HEK293 (cell line): ENCODE measurements at regions not wholly inside any gene's neighbourhood (a gene's known extent, or its start where the extent isn't known, plus 50 kb on each side); places are given as distances from the start of the nearest gene placed in this dataset.

Source experiments
- CTCF ChIA-PET: fragments of 350-600 bp; formaldehyde crosslinking; extraction: SDS; loops from one replicate; lab custom pipeline; 2021; ENCODE audit warnings: antibody characterized with exemption; lab: Yijun Ruan, JAX
- POLR2A ChIA-PET: fragments of 300-600 bp; formaldehyde crosslinking; extraction: SDS; loops from one replicate; lab custom pipeline; 2020; ENCODE audit warnings: antibody characterized with exemption, inconsistent platforms; lab: Yijun Ruan, JAX
- H3K27ac ChIP-seq: fragments of 200-500 bp; sonication (Bioruptor generic); 2 replicates; pipeline ENCODE4 v1.5.1; 2014; ENCODE audit warnings: low read depth, low read length, control low read depth, inconsistent platforms; ENCODE audit errors: extremely low read depth
- H3K36me3 ChIP-seq, 2 experiments: fragments of 200-500 bp in 1 of 2; sonication (Bioruptor generic) in 1 of 2; 1 replicate in 1 of 2; 2 replicates in 1 of 2; pipeline ENCODE4 v1.5.1; 2014 to 2017; ENCODE audit warnings: inconsistent platforms in 2 of 2, low read length in 2 of 2; ENCODE audit not compliant: control insufficient read depth in 2 of 2, insufficient read depth in 1 of 2
- H3K4me1 ChIP-seq: fragments of 200-500 bp; sonication (Bioruptor generic); 2 replicates; pipeline ENCODE4 v1.5.1; 2014; ENCODE audit warnings: mild to moderate bottlenecking, low read length, inconsistent platforms; ENCODE audit not compliant: control insufficient read depth, insufficient read depth
- H3K4me3 ChIP-seq: 2 replicates; pipeline ENCODE4 v1.5.1; 2011; ENCODE audit warnings: low read depth, mild to moderate bottlenecking, control low read depth, low read length, moderate library complexity
- H3K9me3 ChIP-seq: fragments of 200-500 bp; sonication (Bioruptor generic); 2 replicates; pipeline ENCODE4 v1.5.1; 2014; ENCODE audit warnings: low read depth, low read length, inconsistent platforms; ENCODE audit not compliant: control insufficient read depth, insufficient read depth
- ZBTB20 ChIP-seq: fragments of 450-650 bp; formaldehyde crosslinking; IDR thresholded peaks from 2 replicates; pipeline ENCODE4 v1.5.1; 2016; ENCODE audit warnings: missing biosample characterization, missing genetic modification characterization
- ZNF266 ChIP-seq: fragments of 450-650 bp; formaldehyde crosslinking; IDR thresholded peaks from 2 replicates; pipeline ENCODE4 v1.5.1; 2016; ENCODE audit warnings: missing biosample characterization, missing genetic modification characterization, low read depth
- ZNF768 ChIP-seq: fragments of 450-650 bp; formaldehyde crosslinking; IDR thresholded peaks from 2 replicates; pipeline ENCODE4 v1.5.1; 2018; ENCODE audit warnings: missing biosample characterization, mild to moderate bottlenecking, missing genetic modification characterization
- ZNF830 ChIP-seq: fragments of 450-650 bp; IDR thresholded peaks from 2 replicates; pipeline ENCODE4 v1.5.0; 2018; ENCODE audit warnings: missing biosample characterization, missing genetic modification characterization, low read depth, mild to moderate bottlenecking, moderate library complexity
- TF ChIP-seq, protein P1 (sequence below): fragments of 450-650 bp; IDR thresholded peaks from 2 replicates; pipeline ENCODE4 v1.5.1; 2018; ENCODE audit warnings: missing biosample characterization, missing genetic modification characterization
- TF ChIP-seq, protein P2 (sequence below): fragments of 450-650 bp; formaldehyde crosslinking; IDR thresholded peaks from 2 replicates; pipeline ENCODE4 v1.5.1; 2016; ENCODE audit warnings: missing biosample characterization, missing genetic modification characterization, borderline replicate concordance

DNA sequence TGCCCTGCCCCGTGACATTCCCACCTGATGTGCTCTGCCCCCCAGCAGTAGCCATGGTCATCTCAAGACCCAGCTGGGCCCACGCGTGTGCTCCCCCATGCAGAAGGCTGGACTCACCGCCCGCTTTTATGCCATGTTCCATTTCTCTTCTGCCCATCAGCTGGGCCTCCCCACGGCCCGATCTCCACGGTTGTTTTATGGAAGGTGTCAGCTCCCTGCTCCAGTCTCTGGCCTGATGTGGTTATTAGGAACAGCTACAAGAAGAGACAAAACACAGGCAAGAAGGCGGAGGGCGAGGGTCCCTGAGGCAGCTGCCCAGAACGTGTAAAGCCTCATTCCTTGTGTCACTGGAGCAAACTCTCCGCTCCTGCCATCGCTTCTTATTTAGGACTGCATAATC, 50.2 kb upstream of the DISP3 start:
- POLR2A ChIA-PET, result no interaction called here

More for the DNA sequence above, 50.2 kb upstream of the DISP3 start:
- H3K4me1 ChIP-seq, result no peaks in the 10 kb centered on the region
- no peaks in the 10 kb centered on the region for H3K9me3 ChIP-seq
- H3K4me3 ChIP-seq, result no peak overlapping the region
- CTCF ChIA-PET, result interaction anchor here (1.2 kb wide), 1 partner anchor 390 kb away, joined by 4 read pairs; no protein-coding TSS in a partner anchor
- H3K27ac ChIP-seq, result no peak overlapping the region
- TF ChIP-seq, protein P1, sequence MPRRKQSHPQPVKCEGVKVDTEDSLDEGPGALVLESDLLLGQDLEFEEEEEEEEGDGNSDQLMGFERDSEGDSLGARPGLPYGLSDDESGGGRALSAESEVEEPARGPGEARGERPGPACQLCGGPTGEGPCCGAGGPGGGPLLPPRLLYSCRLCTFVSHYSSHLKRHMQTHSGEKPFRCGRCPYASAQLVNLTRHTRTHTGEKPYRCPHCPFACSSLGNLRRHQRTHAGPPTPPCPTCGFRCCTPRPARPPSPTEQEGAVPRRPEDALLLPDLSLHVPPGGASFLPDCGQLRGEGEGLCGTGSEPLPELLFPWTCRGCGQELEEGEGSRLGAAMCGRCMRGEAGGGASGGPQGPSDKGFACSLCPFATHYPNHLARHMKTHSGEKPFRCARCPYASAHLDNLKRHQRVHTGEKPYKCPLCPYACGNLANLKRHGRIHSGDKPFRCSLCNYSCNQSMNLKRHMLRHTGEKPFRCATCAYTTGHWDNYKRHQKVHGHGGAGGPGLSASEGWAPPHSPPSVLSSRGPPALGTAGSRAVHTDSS (tag by site-specific recombination), result no peak
- TF ChIP-seq ZNF266, result no peak
- no peak for TF ChIP-seq ZNF830 (tag by site-specific recombination)
- TF ChIP-seq ZBTB20 (tag by site-specific recombination), result no peak
- TF ChIP-seq ZNF768 (tag by site-specific recombination), result no peak
- TF ChIP-seq, protein P2, sequence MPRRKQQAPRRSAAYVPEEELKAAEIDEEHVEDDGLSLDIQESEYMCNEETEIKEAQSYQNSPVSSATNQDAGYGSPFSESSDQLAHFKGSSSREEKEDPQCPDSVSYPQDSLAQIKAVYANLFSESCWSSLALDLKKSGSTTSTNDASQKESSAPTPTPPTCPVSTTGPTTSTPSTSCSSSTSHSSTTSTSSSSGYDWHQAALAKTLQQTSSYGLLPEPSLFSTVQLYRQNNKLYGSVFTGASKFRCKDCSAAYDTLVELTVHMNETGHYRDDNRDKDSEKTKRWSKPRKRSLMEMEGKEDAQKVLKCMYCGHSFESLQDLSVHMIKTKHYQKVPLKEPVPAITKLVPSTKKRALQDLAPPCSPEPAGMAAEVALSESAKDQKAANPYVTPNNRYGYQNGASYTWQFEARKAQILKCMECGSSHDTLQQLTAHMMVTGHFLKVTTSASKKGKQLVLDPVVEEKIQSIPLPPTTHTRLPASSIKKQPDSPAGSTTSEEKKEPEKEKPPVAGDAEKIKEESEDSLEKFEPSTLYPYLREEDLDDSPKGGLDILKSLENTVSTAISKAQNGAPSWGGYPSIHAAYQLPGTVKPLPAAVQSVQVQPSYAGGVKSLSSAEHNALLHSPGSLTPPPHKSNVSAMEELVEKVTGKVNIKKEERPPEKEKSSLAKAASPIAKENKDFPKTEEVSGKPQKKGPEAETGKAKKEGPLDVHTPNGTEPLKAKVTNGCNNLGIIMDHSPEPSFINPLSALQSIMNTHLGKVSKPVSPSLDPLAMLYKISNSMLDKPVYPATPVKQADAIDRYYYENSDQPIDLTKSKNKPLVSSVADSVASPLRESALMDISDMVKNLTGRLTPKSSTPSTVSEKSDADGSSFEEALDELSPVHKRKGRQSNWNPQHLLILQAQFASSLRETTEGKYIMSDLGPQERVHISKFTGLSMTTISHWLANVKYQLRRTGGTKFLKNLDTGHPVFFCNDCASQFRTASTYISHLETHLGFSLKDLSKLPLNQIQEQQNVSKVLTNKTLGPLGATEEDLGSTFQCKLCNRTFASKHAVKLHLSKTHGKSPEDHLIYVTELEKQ, result no peak
- H3K36me3 ChIP-seq, result no peaks in the 10 kb centered on the region
